Panc1 (cell line): ENCODE measurements at regions not wholly inside any gene's neighbourhood (a gene's known extent, or its start where the extent isn't known, plus 50 kb on each side); places are given as distances from the start of the nearest gene placed in this dataset.

Experiments
- ATAC-seq: fragments of 200-7000 bp; cut with Tn5 transposase; 2 replicates; pipeline ENCODE4 v1.9.1; 2020; ENCODE audit warnings: mild to moderate bottlenecking, moderate library complexity
- BruUV-seq: library from RNA; stranded (reverse); fragments of 400-500 nt; replicated peaks from 2 replicates; lab custom pipeline; 2021; lab: Mats Ljungman, UMichigan
- CTCF ChIA-PET: fragments of 300-600 bp; sonication (Branson Sonifier 250); formaldehyde crosslinking; loops from one replicate; lab custom pipeline; 2022; ENCODE audit warnings: antibody characterized with exemption; lab: Charles Lee
- POLR2A ChIA-PET: fragments of 300-600 bp; sonication (Branson Sonifier 250); formaldehyde crosslinking; loops from one replicate; lab custom pipeline; 2022; ENCODE audit warnings: antibody characterized with exemption; lab: Charles Lee
- DNase-seq: peaks from one replicate; pipeline ENCODE4 v3.0.0-alpha.2; 2010; ENCODE audit warnings: low read depth, low spot score
- H3K27ac ChIP-seq: 2 replicates; pipeline ENCODE4 v1.5.1; 2011; ENCODE audit warnings: mild to moderate bottlenecking, low read length, inconsistent platforms
- H3K27me3 ChIP-seq: fragments of 200-500 bp; sonication (Bioruptor generic); 2 replicates; pipeline ENCODE4 v1.6.0; 2014; ENCODE audit warnings: low read length, inconsistent platforms; ENCODE audit not compliant: control insufficient read depth, insufficient read depth
- H3K36me3 ChIP-seq: fragments of 200-500 bp; sonication (Bioruptor generic); 2 replicates; pipeline ENCODE4 v1.5.1; 2014; ENCODE audit warnings: inconsistent platforms, mild to moderate bottlenecking, low read length, moderate library complexity; ENCODE audit not compliant: control insufficient read depth, insufficient read depth
- H3K4me1 ChIP-seq: 2 replicates; pipeline ENCODE4 v1.5.1; 2011; ENCODE audit warnings: inconsistent platforms, mild to moderate bottlenecking, low read length, moderate library complexity; ENCODE audit not compliant: control insufficient read depth, insufficient read depth
- H3K4me3 ChIP-seq, 2 experiments: 2 replicates each; pipeline ENCODE4 v1.5.1; 2011 to 2012; ENCODE audit warnings: low read depth in 2 of 2, low read length in 2 of 2, mild to moderate bottlenecking in 2 of 2, inconsistent platforms in 1 of 2, moderate library complexity in 1 of 2
- H3K9me3 ChIP-seq: fragments of 200-500 bp; sonication (Bioruptor generic); 2 replicates; pipeline ENCODE4 v1.5.1; 2014; ENCODE audit warnings: low read depth, mild to moderate bottlenecking, inconsistent platforms, low read length, moderate library complexity; ENCODE audit not compliant: control insufficient read depth, insufficient read depth
- POLR2AphosphoS5 ChIP-seq: IDR thresholded peaks from 2 replicates; pipeline ENCODE4 v1.6.1; 2012; ENCODE audit warnings: mild to moderate bottlenecking, low read depth, low read length, moderate library complexity
- SIN3A ChIP-seq: IDR thresholded peaks from 2 replicates; pipeline ENCODE4 v1.6.1; 2012; ENCODE audit warnings: low read depth, mild to moderate bottlenecking, low read length, moderate library complexity, borderline replicate concordance; ENCODE audit not compliant: insufficient read depth
- TCF7L2 ChIP-seq: IDR thresholded peaks from 2 replicates; pipeline ENCODE4 v1.6.1; 2011; ENCODE audit warnings: mild to moderate bottlenecking, low read depth, low read length, inconsistent platforms
- in situ Hi-C: cut with HindIII; loops from 2 replicates; pipeline ENCODE4 v1.10.0; 2016; ENCODE audit warnings: low sequenced_read_pairs, low pct_unique_long_range_greater_than_20kb
- intact Hi-C: fragments of 100-400 bp; cut with micrococcal nuclease; formaldehyde crosslinking; loops from one replicate; pipeline ENCODE4 v1.10.0; 2022; ENCODE audit not compliant: unreplicated experiment
- TF ChIP-seq, protein P1 (sequence below): fragments of 450-650 bp; IDR thresholded peaks from 2 replicates; pipeline ENCODE4 v1.5.1; 2017; ENCODE audit warnings: mild to moderate bottlenecking
- TF ChIP-seq, protein P2 (sequence below), 2 experiments: IDR thresholded peaks; 2 replicates each; pipeline ENCODE4 v1.6.1; 2011 to 2012; ENCODE audit warnings: low read depth in 2 of 2, control low read depth in 1 of 2, low read length in 1 of 2, mild to moderate bottlenecking in 1 of 2, moderate library complexity in 1 of 2; ENCODE audit not compliant: insufficient read depth in 1 of 2

DNA sequence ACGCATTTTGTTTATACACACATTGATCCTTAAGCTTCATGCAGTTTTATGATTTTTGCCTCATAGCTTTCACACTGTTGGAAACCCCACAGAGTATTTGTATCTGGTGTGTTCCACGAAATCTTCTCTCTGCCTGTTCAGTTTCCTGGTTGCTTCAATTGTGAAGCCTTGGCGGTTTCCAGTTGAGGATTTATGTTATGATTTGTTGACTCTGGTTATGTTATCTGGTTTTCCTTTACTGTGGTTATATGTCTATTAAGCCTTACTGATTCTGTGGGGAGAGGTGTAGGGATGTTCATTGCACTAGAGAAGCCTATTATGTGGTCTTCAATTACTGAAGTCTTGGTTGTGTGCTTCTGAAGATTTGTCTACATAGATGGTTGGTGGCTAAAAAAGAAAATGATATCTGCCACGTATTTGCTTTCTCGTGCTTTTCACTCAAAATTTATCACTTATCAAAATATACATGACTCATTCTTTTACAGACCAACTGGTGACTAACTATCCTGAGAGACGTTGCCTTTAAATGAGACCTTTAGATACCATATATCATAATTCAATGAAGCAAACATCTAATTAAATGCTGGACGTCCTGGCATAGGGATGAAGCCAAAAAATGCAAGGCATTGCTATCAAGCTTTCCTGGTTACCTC, 488.0 kb upstream of the B3GALT2 start:
- Histone ChIP-seq H3K27ac (no peak overlapping the region), H3K4me1 (no peaks in the 10 kb centered on the region), H3K4me3 (no peak overlapping the region), H3K9me3 (no peaks in the 10 kb centered on the region), H3K27me3 (no peaks in the 10 kb centered on the region), H3K36me3 (no peaks in the 10 kb centered on the region)
- ChIA-PET POLR2A (no interaction called here), CTCF (no interaction called here)
- BruUV-seq = no TSS peak
- DNase-seq (no peak), ATAC-seq (no peak)
- no peak for TF ChIP-seq SIN3A
- no peak for TF ChIP-seq POLR2AphosphoS5
- TF ChIP-seq, protein P1, sequence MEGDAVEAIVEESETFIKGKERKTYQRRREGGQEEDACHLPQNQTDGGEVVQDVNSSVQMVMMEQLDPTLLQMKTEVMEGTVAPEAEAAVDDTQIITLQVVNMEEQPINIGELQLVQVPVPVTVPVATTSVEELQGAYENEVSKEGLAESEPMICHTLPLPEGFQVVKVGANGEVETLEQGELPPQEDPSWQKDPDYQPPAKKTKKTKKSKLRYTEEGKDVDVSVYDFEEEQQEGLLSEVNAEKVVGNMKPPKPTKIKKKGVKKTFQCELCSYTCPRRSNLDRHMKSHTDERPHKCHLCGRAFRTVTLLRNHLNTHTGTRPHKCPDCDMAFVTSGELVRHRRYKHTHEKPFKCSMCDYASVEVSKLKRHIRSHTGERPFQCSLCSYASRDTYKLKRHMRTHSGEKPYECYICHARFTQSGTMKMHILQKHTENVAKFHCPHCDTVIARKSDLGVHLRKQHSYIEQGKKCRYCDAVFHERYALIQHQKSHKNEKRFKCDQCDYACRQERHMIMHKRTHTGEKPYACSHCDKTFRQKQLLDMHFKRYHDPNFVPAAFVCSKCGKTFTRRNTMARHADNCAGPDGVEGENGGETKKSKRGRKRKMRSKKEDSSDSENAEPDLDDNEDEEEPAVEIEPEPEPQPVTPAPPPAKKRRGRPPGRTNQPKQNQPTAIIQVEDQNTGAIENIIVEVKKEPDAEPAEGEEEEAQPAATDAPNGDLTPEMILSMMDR = no peak
- TF ChIP-seq, protein P2, sequence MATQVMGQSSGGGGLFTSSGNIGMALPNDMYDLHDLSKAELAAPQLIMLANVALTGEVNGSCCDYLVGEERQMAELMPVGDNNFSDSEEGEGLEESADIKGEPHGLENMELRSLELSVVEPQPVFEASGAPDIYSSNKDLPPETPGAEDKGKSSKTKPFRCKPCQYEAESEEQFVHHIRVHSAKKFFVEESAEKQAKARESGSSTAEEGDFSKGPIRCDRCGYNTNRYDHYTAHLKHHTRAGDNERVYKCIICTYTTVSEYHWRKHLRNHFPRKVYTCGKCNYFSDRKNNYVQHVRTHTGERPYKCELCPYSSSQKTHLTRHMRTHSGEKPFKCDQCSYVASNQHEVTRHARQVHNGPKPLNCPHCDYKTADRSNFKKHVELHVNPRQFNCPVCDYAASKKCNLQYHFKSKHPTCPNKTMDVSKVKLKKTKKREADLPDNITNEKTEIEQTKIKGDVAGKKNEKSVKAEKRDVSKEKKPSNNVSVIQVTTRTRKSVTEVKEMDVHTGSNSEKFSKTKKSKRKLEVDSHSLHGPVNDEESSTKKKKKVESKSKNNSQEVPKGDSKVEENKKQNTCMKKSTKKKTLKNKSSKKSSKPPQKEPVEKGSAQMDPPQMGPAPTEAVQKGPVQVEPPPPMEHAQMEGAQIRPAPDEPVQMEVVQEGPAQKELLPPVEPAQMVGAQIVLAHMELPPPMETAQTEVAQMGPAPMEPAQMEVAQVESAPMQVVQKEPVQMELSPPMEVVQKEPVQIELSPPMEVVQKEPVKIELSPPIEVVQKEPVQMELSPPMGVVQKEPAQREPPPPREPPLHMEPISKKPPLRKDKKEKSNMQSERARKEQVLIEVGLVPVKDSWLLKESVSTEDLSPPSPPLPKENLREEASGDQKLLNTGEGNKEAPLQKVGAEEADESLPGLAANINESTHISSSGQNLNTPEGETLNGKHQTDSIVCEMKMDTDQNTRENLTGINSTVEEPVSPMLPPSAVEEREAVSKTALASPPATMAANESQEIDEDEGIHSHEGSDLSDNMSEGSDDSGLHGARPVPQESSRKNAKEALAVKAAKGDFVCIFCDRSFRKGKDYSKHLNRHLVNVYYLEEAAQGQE (IDR thresholded peaks at IDR 0.05; ENCODE audit: insufficient read depth in 1 of 2, low read depth in 2 of 2, low read length in 1 of 2) = no peak
- peak; percentile 49; the same call in 1 of the 2 replicates for TF ChIP-seq TCF7L2
- in situ Hi-C loops (no loop called here), intact Hi-C loops (no loop called here)

DNA sequence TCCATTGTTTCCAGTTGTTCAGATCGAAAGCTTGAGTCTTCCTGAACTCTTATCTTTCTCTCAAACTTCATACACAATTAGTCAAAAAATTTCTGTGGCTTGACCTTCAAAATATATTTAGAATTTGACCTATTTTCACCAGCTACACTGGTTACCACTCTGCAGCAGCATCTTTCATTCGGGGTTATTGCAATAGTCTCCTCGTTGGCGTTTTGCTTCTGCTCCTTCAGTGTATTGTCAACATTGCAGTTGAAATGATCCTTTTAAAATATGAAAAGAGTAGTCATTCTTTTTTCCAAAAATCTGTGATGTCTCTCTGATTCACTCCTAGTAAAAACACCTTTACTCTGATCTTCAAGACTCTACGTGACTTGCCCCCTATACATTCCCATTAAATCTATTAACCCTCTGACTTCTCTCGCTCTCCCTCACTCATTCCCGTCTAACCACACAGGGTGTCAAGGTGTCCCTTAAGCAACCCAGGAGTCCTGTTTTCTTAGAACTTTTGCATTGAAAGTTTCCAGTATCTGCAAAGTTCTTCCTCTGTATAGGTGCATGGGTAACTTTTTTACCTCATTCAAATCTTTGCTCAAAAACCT, 480.2 kb upstream of the B3GALT2 start:
- ATAC-seq (no peak), DNase-seq (no peak)
- H3K4me1 ChIP-seq = no peaks in the 10 kb centered on the region
- no TSS peak for BruUV-seq
- no peaks in the 10 kb centered on the region for H3K27me3 ChIP-seq
- H3K4me3 ChIP-seq = no peak overlapping the region
- TF ChIP-seq SIN3A (no peak), POLR2AphosphoS5 (no peak), TCF7L2 (no peak)
- TF ChIP-seq, protein P1 = no peak
- TF ChIP-seq, protein P2 (IDR thresholded peaks at IDR 0.05; ENCODE audit: insufficient read depth in 1 of 2, low read depth in 2 of 2, low read length in 1 of 2) = no peak
- in situ Hi-C loops (no loop called here), intact Hi-C loops (no loop called here)
- POLR2A ChIA-PET = no interaction called here
- CTCF ChIA-PET = no interaction called here
- no peaks in the 10 kb centered on the region for H3K9me3 ChIP-seq
- H3K36me3 ChIP-seq = no peaks in the 10 kb centered on the region
- no peak overlapping the region for H3K27ac ChIP-seq
